Ramos (cell line): ENCODE measurements at regions not wholly inside any gene's neighbourhood (a gene's known extent, or its start where the extent isn't known, plus 50 kb on each side); places are given as distances from the start of the nearest gene placed in this dataset.
"Not testable (repeated sequence)": the region's sequence is repeated elsewhere in the genome, so short reads cannot be mapped to it uniquely, and the experiment has no call there.

Experiments used
- in situ Hi-C: fragments of 300-500 bp; cut with MboI; formaldehyde crosslinking; loops from one replicate; pipeline ENCODE4 v1.14.3; 2022; ENCODE audit warnings: low sequenced_read_pairs; ENCODE audit not compliant: unreplicated experiment

DNA sequence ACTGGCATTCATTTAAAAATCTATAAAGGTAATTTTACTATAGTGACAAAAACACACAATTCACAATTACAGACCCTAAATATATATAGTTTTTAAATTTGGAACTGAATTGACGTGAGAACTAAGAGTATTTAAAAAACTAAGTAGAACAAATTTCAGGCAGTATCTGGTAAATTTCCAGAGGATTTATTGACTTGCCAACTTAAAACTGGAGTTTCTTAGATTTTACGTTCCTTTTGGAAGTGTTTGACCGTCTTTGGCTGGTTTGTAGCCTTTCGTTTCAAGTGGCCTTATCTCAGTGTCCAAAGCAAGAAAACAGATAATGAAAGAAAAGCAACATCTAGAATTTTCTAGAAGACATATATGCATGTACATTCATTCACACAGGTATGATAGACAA is 234.4 kb upstream of the VLDLR start:
- in situ Hi-C loops, result no loop called here

DNA sequence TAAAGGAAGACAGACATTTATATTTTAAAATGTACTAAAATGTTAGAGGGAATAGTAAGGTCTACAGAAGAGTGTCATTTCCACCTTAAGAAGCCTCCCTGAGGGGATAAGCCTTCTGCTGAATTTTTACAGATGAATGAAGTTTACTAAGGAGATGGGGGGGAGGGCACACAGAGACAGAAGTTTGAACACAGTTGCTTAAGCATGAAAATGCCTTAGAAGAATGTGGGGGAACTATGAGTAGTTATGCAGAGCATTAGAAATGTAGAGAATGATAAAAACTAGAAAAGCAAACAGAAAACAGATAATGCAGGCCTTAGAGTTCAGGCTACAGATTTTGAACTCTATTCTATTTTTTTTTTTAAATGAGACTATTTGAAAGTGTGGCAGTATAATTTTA is 232.2 kb upstream of the VLDLR start:
- in situ Hi-C loops, result no loop called here

- in situ Hi-C loops, result no loop called here
These were observed 231.6 kb upstream of the VLDLR start for GRCh38 chr9:2390028-2390427.

- in situ Hi-C loops, result not testable (repeated sequence)
These were observed 230.0 kb upstream of the VLDLR start for GRCh38 chr9:2391509-2392132.

DNA sequence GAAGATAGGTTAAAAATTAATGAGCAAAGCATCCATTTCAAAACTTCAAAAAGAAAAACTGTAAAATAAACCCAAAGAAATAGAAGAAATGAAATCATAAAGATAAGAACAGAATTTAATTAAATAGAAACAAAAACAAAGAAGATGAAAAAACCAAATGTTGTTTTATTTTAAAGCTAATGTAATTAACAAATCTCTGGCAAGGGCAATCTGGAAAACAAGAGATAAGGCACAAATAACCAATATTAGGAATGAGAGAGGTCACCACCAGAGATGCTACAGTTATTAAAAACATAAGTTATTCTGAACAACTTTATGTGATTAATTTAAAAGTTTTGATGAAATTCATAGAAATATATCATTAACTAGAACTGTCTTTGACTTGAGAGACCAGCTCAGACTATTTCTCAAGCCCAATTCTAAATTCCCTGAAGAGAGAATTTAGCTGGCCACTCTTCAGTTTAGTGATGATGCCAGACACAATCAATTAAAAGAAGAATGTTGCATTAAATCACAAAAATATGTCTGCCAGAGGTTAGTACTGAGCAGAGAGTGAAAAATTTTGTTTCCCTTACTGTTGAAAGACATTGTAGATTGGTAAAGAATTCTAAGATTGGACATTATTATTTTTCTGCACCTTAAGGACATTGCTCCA is 227.4 kb upstream of the VLDLR start:
- in situ Hi-C loops, result not testable (repeated sequence)

- in situ Hi-C loops, result no loop called here
These were observed 225.6 kb upstream of the VLDLR start for GRCh38 chr9:2395814-2396612.

DNA sequence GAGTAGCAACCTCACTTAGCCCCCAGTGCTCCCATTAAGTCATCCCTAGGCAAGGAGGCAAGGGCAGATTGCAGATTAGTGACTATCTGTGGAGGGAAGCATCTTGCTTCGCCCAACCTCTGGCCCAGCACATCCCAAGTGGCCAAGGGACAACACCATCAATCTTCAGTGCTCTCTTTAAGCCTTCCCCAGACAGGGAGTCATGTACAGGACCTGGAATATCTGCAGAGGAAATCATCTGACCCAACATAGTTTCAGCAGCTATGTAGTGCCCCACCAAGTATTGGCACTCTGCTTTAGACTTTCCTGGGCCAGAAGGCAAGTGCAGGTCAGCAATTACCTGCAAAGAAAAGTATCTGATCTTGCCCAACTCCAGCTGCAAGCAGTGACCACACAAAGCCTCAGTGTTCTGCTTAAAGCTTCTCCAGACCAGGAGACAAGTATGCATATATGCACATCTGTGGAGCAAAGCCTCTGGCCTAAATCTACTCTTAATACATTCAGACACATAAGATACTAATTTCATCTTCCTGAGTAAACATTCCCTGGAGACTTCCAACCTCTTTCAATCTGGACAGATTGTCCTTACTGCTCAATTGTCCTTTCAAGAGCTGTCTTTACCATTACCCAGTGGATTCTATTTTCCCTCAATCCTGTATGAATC is 224.8 kb upstream of the VLDLR start:
- in situ Hi-C loops, result no loop called here

GRCh38 chr9:2397875-2398274 is 223.7 kb upstream of the VLDLR start:
- in situ Hi-C loops, result not testable (repeated sequence)

DNA sequence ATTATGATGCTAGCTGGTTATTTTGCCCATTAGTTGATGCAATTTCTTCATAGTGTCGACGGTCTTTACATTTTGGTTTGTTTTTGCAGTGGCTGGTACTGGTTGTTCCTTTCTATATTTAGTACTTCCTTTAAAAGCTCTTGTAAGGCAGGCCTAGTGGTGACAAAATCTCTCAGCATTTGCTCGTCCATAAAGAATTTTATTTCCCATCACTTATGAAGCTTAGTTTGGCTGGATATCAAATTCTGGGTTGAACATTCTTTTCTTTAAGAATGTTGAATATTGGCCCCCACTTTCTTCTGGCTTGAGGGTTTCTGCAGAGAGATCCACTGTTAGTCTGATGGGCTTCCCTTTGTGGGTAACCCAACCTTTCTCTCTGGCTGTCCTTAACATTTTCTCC is 219.8 kb upstream of the VLDLR start:
- in situ Hi-C loops, result not testable (repeated sequence)

DNA sequence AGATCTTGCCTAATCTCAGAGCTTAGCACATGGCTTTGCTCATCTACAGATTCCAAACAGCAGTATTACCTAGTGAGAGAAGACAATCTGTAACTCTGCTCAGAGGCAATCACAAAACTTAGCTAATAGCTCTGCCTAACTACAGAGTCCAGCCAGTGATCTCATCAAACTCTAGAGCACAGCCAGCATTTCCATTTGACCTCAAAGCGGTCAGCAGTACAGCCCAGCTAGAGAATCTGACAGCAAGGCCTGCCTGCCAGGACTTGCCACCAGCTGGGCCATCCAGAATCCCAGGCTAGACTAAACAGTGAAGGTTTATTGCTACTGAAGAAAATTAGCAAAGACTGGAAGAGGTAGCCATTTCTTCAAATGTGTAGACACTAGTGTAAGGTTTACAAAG is 217.9 kb upstream of the VLDLR start:
- in situ Hi-C loops, result no loop called here

DNA sequence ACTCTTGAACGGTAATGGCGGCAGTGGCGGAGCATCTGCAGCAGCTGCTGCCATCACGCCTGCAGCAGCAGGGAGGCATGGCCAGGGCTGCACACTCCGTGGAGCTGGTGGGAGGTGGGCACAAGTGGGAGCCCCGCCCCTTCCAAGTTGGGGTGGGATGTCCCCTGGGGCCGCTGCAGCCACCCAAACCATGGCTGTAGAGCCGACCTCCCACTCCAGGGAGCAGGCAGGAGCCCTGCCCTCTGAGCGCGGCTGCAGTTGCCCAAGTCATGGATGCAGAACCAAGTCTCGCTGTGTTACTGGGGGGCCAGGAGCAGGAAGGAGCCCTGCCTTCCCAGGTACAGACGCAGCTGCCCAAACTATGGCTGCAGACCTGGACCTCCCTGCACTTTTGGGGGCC is 215.3 kb upstream of the VLDLR start:
- in situ Hi-C loops, result no loop called here

GRCh38 chr9:2407450-2407849 is 214.1 kb upstream of the VLDLR start:
- in situ Hi-C loops, result no loop called here

GRCh38 chr9:2411459-2412215 is 209.9 kb upstream of the VLDLR start:
- in situ Hi-C loops, result no loop called here

DNA sequence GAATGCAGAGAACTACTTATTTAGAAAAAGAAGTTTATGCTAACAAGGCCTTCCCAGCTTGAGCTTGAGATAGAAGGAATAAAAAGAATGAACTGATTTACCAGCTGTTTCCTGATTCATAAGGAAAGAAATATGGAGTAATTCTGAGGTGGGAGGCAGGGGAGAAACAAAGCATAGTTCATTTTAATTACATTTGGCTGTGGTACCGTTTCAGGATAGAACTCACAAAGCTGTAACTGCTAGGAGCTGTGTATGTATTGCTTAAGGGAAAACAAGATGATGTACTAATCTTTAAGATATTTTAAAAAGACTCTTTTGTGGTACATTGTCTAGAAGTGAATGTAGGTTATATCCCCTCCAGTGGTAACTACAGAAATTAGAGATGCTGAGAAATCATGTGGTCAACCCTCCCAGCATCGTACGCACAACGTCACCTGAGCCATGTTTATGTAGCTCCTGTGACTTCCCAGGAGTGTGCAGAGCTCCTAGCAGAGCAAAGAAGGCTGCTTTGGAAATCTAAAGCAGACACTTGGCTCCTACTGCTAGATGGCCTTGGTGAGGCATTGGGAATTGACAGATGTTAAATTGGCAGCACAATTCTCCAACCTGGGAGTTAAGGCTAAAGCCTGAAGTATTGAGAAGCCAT is 208.3 kb upstream of the VLDLR start:
- in situ Hi-C loops, result no loop called here

GRCh38 chr9:2414465-2414864 is 207.1 kb upstream of the VLDLR start:
- in situ Hi-C loops, result no loop called here

GRCh38 chr9:2415326-2415725 is 206.3 kb upstream of the VLDLR start:
- in situ Hi-C loops, result no loop called here

- in situ Hi-C loops, result no loop called here
These were observed 203.9 kb upstream of the VLDLR start for GRCh38 chr9:2417730-2418129.

GRCh38 chr9:2418619-2419018 is 203.0 kb upstream of the VLDLR start:
- in situ Hi-C loops, result no loop called here

GRCh38 chr9:2419347-2419746 is 202.2 kb upstream of the VLDLR start:
- in situ Hi-C loops, result no loop called here

DNA sequence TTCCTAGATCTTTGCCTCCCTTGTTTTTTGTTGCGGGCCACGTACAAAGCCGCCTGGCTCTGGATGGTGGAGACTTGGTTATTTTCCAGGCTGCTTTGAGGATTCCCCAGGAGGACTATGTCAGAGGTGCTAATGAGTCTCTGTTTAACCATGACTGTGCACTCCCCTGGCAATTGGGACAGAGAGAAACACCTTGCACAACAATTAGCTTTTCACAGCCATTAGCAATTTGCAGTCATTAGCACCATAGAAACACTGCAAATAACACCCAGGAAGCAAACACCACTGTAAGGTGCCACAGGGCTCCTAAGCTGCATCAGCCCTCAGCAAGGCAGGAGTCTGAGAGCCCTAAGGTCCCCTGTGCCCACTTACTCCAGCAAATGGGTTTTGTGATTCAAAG is 201.0 kb upstream of the VLDLR start:
- in situ Hi-C loops, result no loop called here
